Activated naive CD8-positive, alpha-beta T cell treated with anti-CD3 and anti-CD28 coated beads for 36 hours (primary cell): ENCODE measurements at regions not wholly inside any gene's neighbourhood (a gene's known extent, or its start where the extent isn't known, plus 50 kb on each side); places are given as distances from the start of the nearest gene placed in this dataset.

Experiments
- DNase-seq: peaks from one replicate; pipeline ENCODE4 v3.0.0; 2021
- H3K27ac Mint-ChIP-seq: one replicate; pipeline ENCODE4 v1.8.0; 2022; ENCODE audit warnings: mild to moderate bottlenecking, moderate library complexity, mixed read lengths
- H3K27me3 Mint-ChIP-seq: one replicate; pipeline ENCODE4 v1.8.0; 2022; ENCODE audit warnings: mild to moderate bottlenecking, mixed read lengths
- H3K36me3 Mint-ChIP-seq: one replicate; pipeline ENCODE4 v1.8.0; 2021; ENCODE audit warnings: mild to moderate bottlenecking, mixed read lengths
- H3K4me1 Mint-ChIP-seq: one replicate; pipeline ENCODE4 v1.8.0; 2021; ENCODE audit warnings: mixed read lengths
- H3K4me3 Mint-ChIP-seq: one replicate; pipeline ENCODE4 v1.8.0; 2022; ENCODE audit warnings: mild to moderate bottlenecking, moderate library complexity, mixed read lengths
- H3K9me3 Mint-ChIP-seq: one replicate; pipeline ENCODE4 v1.8.0; 2022; ENCODE audit warnings: mixed read lengths

- Mint-ChIP-seq H3K4me3 (no peak overlapping the region), H3K27me3 (peaks cover 20% of the 10 kb centered on the region), H3K4me1 (no peaks in the 10 kb centered on the region), H3K36me3 (no peaks in the 10 kb centered on the region), H3K9me3 (no peaks in the 10 kb centered on the region), H3K27ac (no peak overlapping the region)
- no peak for DNase-seq
These were observed 151.6 kb upstream of the CAMK1G start for GRCh38 chr1:209431813-209432442.

GRCh38 chr1:209432443-209432825 lies 151.1 kb upstream of the CAMK1G start:
- no peak for DNase-seq

GRCh38 chr1:209433649-209434031 lies 149.9 kb upstream of the CAMK1G start:
- Mint-ChIP-seq H3K9me3 (no peaks in the 10 kb centered on the region), H3K27ac (no peak overlapping the region), H3K36me3 (no peaks in the 10 kb centered on the region), H3K4me1 (no peaks in the 10 kb centered on the region), H3K4me3 (no peak overlapping the region), H3K27me3 (peaks cover 14% of the 10 kb centered on the region)
- no peak for DNase-seq

More at GRCh38 chr1:209432443-209432825, 151.1 kb upstream of the CAMK1G start:
- H3K9me3 Mint-ChIP-seq = no peaks in the 10 kb centered on the region
- no peaks in the 10 kb centered on the region for H3K4me1 Mint-ChIP-seq
- no peak overlapping the region for H3K27ac Mint-ChIP-seq
- no peak overlapping the region for H3K4me3 Mint-ChIP-seq
- peaks cover 18% of the 10 kb centered on the region for H3K27me3 Mint-ChIP-seq
- no peaks in the 10 kb centered on the region for H3K36me3 Mint-ChIP-seq

GRCh38 chr1:209434066-209434465 lies 149.4 kb upstream of the CAMK1G start:
- H3K27me3 Mint-ChIP-seq = peaks cover 14% of the 10 kb centered on the region
- H3K27ac Mint-ChIP-seq = no peak overlapping the region
- DNase-seq = no peak
- H3K9me3 Mint-ChIP-seq = no peaks in the 10 kb centered on the region
- H3K4me3 Mint-ChIP-seq = no peak overlapping the region
- no peaks in the 10 kb centered on the region for H3K4me1 Mint-ChIP-seq
- H3K36me3 Mint-ChIP-seq = no peaks in the 10 kb centered on the region

GRCh38 chr1:209434631-209435217 lies 148.8 kb upstream of the CAMK1G start:
- H3K27ac Mint-ChIP-seq = no peak overlapping the region
- H3K4me3 Mint-ChIP-seq = no peak overlapping the region
- DNase-seq = no peak
- H3K9me3 Mint-ChIP-seq = peaks cover under 1% of the 10 kb centered on the region
- H3K4me1 Mint-ChIP-seq = no peaks in the 10 kb centered on the region
- no peaks in the 10 kb centered on the region for H3K36me3 Mint-ChIP-seq
- peaks cover 14% of the 10 kb centered on the region for H3K27me3 Mint-ChIP-seq

- Mint-ChIP-seq H3K4me3 (no peak overlapping the region), H3K4me1 (no peaks in the 10 kb centered on the region), H3K27me3 (peaks cover 14% of the 10 kb centered on the region), H3K27ac (no peak overlapping the region), H3K9me3 (peaks cover 4% of the 10 kb centered on the region), H3K36me3 (no peaks in the 10 kb centered on the region)
- DNase-seq = peak; percentile 39
These were observed 147.6 kb upstream of the CAMK1G start for GRCh38 chr1:209435654-209436566.

GRCh38 chr1:209439828-209440227 lies 143.7 kb upstream of the CAMK1G start:
- Mint-ChIP-seq H3K27ac (no peak overlapping the region), H3K27me3 (peaks cover 7% of the 10 kb centered on the region), H3K4me1 (no peaks in the 10 kb centered on the region), H3K9me3 (peaks cover 4% of the 10 kb centered on the region), H3K36me3 (no peaks in the 10 kb centered on the region), H3K4me3 (no peak overlapping the region)
- DNase-seq = no peak

- peaks cover 4% of the 10 kb centered on the region for H3K9me3 Mint-ChIP-seq
- DNase-seq = no peak
- H3K27ac Mint-ChIP-seq = no peak overlapping the region
- H3K27me3 Mint-ChIP-seq = no peaks in the 10 kb centered on the region
- H3K4me1 Mint-ChIP-seq = no peaks in the 10 kb centered on the region
- H3K4me3 Mint-ChIP-seq = no peak overlapping the region
- no peaks in the 10 kb centered on the region for H3K36me3 Mint-ChIP-seq
These were observed 140.1 kb upstream of the CAMK1G start for GRCh38 chr1:209443361-209443931.

GRCh38 chr1:209443975-209444651 lies 139.4 kb upstream of the CAMK1G start:
- Mint-ChIP-seq H3K27me3 (no peaks in the 10 kb centered on the region), H3K4me1 (no peaks in the 10 kb centered on the region), H3K36me3 (no peaks in the 10 kb centered on the region), H3K4me3 (no peak overlapping the region), H3K27ac (no peak overlapping the region), H3K9me3 (peaks cover 4% of the 10 kb centered on the region)
- DNase-seq = no peak

- Mint-ChIP-seq H3K27me3 (no peaks in the 10 kb centered on the region), H3K4me3 (no peak overlapping the region), H3K9me3 (peaks cover 1% of the 10 kb centered on the region)
These were observed 138.6 kb upstream of the CAMK1G start for GRCh38 chr1:209444961-209445360.

GRCh38 chr1:209445576-209445975 lies 137.9 kb upstream of the CAMK1G start:
- Mint-ChIP-seq H3K27me3 (no peaks in the 10 kb centered on the region), H3K4me3 (no peak overlapping the region), H3K9me3 (no peaks in the 10 kb centered on the region), H3K36me3 (no peaks in the 10 kb centered on the region), H3K4me1 (no peaks in the 10 kb centered on the region), H3K27ac (no peak overlapping the region)
- DNase-seq = no peak

More at GRCh38 chr1:209444961-209445360, 138.6 kb upstream of the CAMK1G start:
- DNase-seq = no peak
- H3K36me3 Mint-ChIP-seq = no peaks in the 10 kb centered on the region
- no peak overlapping the region for H3K27ac Mint-ChIP-seq
- no peaks in the 10 kb centered on the region for H3K4me1 Mint-ChIP-seq

GRCh38 chr1:209446356-209446755 lies 137.2 kb upstream of the CAMK1G start:
- Mint-ChIP-seq H3K9me3 (no peaks in the 10 kb centered on the region), H3K4me3 (no peak overlapping the region), H3K27me3 (no peaks in the 10 kb centered on the region), H3K27ac (no peak overlapping the region), H3K36me3 (no peaks in the 10 kb centered on the region), H3K4me1 (no peaks in the 10 kb centered on the region)
- no peak for DNase-seq

GRCh38 chr1:209454340-209454994 lies 129.0 kb upstream of the CAMK1G start:
- DNase-seq = no peak
- Mint-ChIP-seq H3K4me3 (no peak overlapping the region), H3K27me3 (peaks cover 12% of the 10 kb centered on the region), H3K27ac (no peak overlapping the region), H3K36me3 (no peaks in the 10 kb centered on the region), H3K9me3 (no peaks in the 10 kb centered on the region), H3K4me1 (no peaks in the 10 kb centered on the region)

GRCh38 chr1:209455145-209455544 lies 128.4 kb upstream of the CAMK1G start:
- H3K36me3 Mint-ChIP-seq = no peaks in the 10 kb centered on the region
- H3K4me1 Mint-ChIP-seq = no peaks in the 10 kb centered on the region
- no peak overlapping the region for H3K27ac Mint-ChIP-seq
- DNase-seq = no peak
- no peak overlapping the region for H3K4me3 Mint-ChIP-seq
- no peaks in the 10 kb centered on the region for H3K9me3 Mint-ChIP-seq
- peaks cover 12% of the 10 kb centered on the region for H3K27me3 Mint-ChIP-seq
